Chondrocyte (in vitro differentiated cells): ENCODE measurements at regions not wholly inside any gene's neighbourhood (a gene's known extent, or its start where the extent isn't known, plus 50 kb on each side); places are given as distances from the start of the nearest gene placed in this dataset.
"Not testable (repeated sequence)": the region's sequence is repeated elsewhere in the genome, so short reads cannot be mapped to it uniquely, and the experiment has no call there.

ENCODE experiments used
- DNase-seq: peaks from one replicate; pipeline ENCODE4 v3.0.0; 2021; ENCODE audit warnings: mixed read lengths, low spot score
- H3K27ac Mint-ChIP-seq: one replicate; pipeline ENCODE4 v1.8.0; 2021; ENCODE audit warnings: mild to moderate bottlenecking, moderate library complexity, mixed read lengths; ENCODE audit not compliant: unreplicated experiment
- H3K27me3 Mint-ChIP-seq: 2 replicates; pipeline ENCODE4 v1.8.0; 2021; ENCODE audit warnings: low read depth, mixed read lengths
- H3K36me3 Mint-ChIP-seq: 2 replicates; pipeline ENCODE4 v1.8.0; 2021; ENCODE audit warnings: low read depth, mixed read lengths
- H3K4me1 Mint-ChIP-seq: 2 replicates; pipeline ENCODE4 v1.8.0; 2021; ENCODE audit warnings: low read depth, mild to moderate bottlenecking, mixed read lengths
- H3K4me3 Mint-ChIP-seq: one replicate; pipeline ENCODE4 v1.8.0; 2021; ENCODE audit warnings: mild to moderate bottlenecking, moderate library complexity, mixed read lengths; ENCODE audit not compliant: unreplicated experiment
- H3K9me3 Mint-ChIP-seq: 2 replicates; pipeline ENCODE4 v1.8.0; 2021; ENCODE audit warnings: low read depth, mixed read lengths
- TF ChIP-seq, protein P1 (sequence below): fragments of 200-600 bp; sonication (generic); IDR thresholded peaks from 2 replicates; pipeline ENCODE4 v1.5.0; 2021; ENCODE audit warnings: antibody characterized with exemption, mild to moderate bottlenecking, moderate library complexity

GRCh38 chr1:83343767-83344166 is 655.2 kb downstream of the TTLL7 start:
- not testable (repeated sequence) for DNase-seq

DNA sequence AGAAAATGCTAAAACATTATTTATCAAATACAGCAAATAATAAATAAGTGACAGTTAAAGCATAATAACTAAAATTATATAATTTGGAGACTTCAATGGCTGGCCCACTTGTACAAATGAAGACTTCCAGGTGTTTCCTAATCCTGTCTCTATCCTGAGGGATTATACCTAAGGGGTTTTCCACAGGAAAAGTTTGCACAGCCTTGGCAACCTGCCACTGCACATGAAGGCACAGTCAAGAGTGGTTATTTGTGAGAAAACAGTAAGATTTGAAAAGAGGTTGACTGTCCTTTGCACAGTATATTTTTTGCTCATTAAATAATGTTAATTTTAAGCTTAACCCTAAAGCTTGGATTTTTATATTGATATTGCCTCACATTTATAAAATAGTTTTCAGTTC is 655.9 kb downstream of the TTLL7 start:
- not testable (repeated sequence) for H3K4me3 Mint-ChIP-seq, H3K4me1 Mint-ChIP-seq, H3K36me3 Mint-ChIP-seq, H3K9me3 Mint-ChIP-seq, H3K27me3 Mint-ChIP-seq, H3K27ac Mint-ChIP-seq, DNase-seq

More at GRCh38 chr1:83343767-83344166, 655.2 kb downstream of the TTLL7 start:
- H3K36me3 Mint-ChIP-seq, H3K27ac Mint-ChIP-seq, H3K9me3 Mint-ChIP-seq, H3K27me3 Mint-ChIP-seq, H3K4me3 Mint-ChIP-seq, H3K4me1 Mint-ChIP-seq: not testable (repeated sequence)
- TF ChIP-seq, protein P1, sequence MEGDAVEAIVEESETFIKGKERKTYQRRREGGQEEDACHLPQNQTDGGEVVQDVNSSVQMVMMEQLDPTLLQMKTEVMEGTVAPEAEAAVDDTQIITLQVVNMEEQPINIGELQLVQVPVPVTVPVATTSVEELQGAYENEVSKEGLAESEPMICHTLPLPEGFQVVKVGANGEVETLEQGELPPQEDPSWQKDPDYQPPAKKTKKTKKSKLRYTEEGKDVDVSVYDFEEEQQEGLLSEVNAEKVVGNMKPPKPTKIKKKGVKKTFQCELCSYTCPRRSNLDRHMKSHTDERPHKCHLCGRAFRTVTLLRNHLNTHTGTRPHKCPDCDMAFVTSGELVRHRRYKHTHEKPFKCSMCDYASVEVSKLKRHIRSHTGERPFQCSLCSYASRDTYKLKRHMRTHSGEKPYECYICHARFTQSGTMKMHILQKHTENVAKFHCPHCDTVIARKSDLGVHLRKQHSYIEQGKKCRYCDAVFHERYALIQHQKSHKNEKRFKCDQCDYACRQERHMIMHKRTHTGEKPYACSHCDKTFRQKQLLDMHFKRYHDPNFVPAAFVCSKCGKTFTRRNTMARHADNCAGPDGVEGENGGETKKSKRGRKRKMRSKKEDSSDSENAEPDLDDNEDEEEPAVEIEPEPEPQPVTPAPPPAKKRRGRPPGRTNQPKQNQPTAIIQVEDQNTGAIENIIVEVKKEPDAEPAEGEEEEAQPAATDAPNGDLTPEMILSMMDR = peak; percentile 51

DNA sequence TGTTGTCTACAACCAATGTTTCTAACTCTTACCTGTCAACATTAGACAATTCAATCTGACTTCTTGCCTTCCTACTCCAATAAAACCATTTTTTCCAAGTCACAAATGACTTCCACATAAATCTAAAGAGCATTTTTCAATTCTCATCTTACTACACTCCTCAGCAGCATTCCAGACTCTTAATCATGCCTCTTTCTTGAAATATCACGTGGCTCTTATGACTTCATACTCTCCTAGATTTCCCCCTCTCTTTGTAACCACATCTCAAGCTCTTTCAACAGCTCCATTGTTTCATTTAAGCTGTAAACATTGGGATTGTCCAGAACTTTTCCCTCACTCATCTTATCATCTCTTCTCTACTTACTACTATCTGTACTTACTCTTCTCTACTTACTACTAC is 666.6 kb downstream of the TTLL7 start:
- not testable (repeated sequence) for H3K4me1 Mint-ChIP-seq, H3K27me3 Mint-ChIP-seq, H3K36me3 Mint-ChIP-seq

DNA sequence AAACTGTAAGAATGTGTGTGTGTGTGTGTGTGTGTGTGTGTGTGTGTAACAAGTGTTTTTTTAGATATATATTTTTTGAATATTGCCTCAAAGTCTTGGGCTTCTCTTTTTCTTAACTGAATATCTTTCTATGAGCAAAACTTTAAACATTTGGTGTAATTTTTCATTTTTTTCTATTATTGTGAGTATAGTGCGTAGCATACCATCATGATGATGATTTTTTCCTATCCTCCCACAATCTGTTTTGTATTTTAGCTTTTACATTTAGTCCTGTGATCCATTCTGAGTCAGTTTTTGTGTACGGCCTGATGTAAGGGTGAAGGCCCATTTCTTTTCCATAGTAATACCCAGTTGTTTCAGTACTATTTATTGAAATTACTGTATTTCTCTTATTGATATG is 680.6 kb downstream of the TTLL7 start:
- Mint-ChIP-seq H3K27me3 (no peaks in the 10 kb centered on the region), H3K4me1 (no peaks in the 10 kb centered on the region)
- DNase-seq = no peak

More for the DNA sequence above, 666.6 kb downstream of the TTLL7 start:
- not testable (repeated sequence) for H3K4me3 Mint-ChIP-seq, H3K27ac Mint-ChIP-seq, H3K9me3 Mint-ChIP-seq, DNase-seq

DNA sequence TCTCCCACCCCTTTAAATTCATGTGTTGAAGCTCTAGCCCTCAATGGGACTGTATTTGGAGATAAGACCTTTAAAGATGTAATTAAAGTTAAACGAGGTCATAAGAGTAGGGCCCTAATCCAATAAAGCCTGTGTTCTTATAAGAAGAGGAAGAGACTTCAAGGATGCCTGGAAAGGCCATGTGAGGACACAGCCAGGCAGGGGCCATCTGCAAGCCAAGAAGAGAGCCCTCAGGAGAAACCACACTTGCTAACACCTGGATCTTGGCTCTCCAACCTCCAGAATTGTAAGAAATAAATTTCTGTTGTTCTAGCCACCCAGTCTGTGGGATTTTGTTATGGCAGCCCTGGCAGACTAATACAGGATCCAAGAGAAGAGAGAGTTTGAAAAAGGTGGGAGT is 683.5 kb downstream of the TTLL7 start:
- not testable (repeated sequence) for H3K4me1 Mint-ChIP-seq, H3K27me3 Mint-ChIP-seq, H3K27ac Mint-ChIP-seq, H3K4me3 Mint-ChIP-seq, H3K9me3 Mint-ChIP-seq, H3K36me3 Mint-ChIP-seq
- peak; percentile 26 for DNase-seq

More for the DNA sequence above, 680.6 kb downstream of the TTLL7 start:
- Mint-ChIP-seq H3K9me3 (no peaks in the 10 kb centered on the region), H3K27ac (no peak overlapping the region), H3K4me3 (no peak overlapping the region), H3K36me3 (no peaks in the 10 kb centered on the region)
- TF ChIP-seq, protein P1 = no peak

- H3K27ac Mint-ChIP-seq, H3K27me3 Mint-ChIP-seq, H3K36me3 Mint-ChIP-seq, DNase-seq, H3K4me1 Mint-ChIP-seq, H3K4me3 Mint-ChIP-seq: not testable (repeated sequence)
- H3K9me3 Mint-ChIP-seq = peaks cover 11% of the 10 kb centered on the region
These were observed 688.8 kb downstream of the TTLL7 start for GRCh38 chr1:83310161-83310560.

- not testable (repeated sequence) for H3K4me1 Mint-ChIP-seq, DNase-seq, H3K36me3 Mint-ChIP-seq, H3K27me3 Mint-ChIP-seq, H3K4me3 Mint-ChIP-seq, H3K27ac Mint-ChIP-seq
- peaks cover 11% of the 10 kb centered on the region for H3K9me3 Mint-ChIP-seq
These were observed 689.9 kb downstream of the TTLL7 start for GRCh38 chr1:83309035-83309434.

GRCh38 chr1:83306811-83307210 is 692.1 kb downstream of the TTLL7 start:
- not testable (repeated sequence) for DNase-seq, H3K36me3 Mint-ChIP-seq, H3K4me1 Mint-ChIP-seq, H3K4me3 Mint-ChIP-seq, H3K27me3 Mint-ChIP-seq, H3K27ac Mint-ChIP-seq
- H3K9me3 Mint-ChIP-seq = peaks cover 25% of the 10 kb centered on the region

- H3K36me3 Mint-ChIP-seq, H3K27ac Mint-ChIP-seq, H3K9me3 Mint-ChIP-seq, H3K27me3 Mint-ChIP-seq, H3K4me1 Mint-ChIP-seq, H3K4me3 Mint-ChIP-seq, DNase-seq: not testable (repeated sequence)
These were observed 703.3 kb downstream of the TTLL7 start for GRCh38 chr1:83295594-83295993.

GRCh38 chr1:83287391-83287790 is 711.5 kb downstream of the TTLL7 start:
- not testable (repeated sequence) for H3K36me3 Mint-ChIP-seq, H3K27me3 Mint-ChIP-seq, H3K9me3 Mint-ChIP-seq, H3K27ac Mint-ChIP-seq, H3K4me1 Mint-ChIP-seq, H3K4me3 Mint-ChIP-seq, DNase-seq

DNA sequence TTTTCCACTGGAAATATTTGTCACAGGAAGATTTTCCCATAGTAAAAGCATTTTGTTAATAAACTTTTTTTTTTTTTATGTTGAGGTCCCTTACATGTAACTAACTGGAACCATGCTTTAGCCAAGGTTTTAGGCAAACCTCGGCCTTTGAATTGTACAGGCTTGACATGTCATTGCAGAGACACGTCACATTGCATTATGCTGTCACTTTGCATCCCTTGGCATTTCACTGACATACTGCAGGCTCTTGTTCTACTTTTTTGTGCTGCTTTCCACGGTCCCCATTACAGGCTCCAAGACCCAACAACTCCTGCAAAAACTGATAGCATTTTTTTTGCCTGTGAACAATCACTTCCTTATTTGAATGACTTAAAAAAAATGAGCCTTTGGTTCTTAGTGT is 724.3 kb downstream of the TTLL7 start:
- not testable (repeated sequence) for H3K36me3 Mint-ChIP-seq, H3K4me1 Mint-ChIP-seq, DNase-seq, H3K27ac Mint-ChIP-seq, H3K4me3 Mint-ChIP-seq, H3K27me3 Mint-ChIP-seq, H3K9me3 Mint-ChIP-seq

DNA sequence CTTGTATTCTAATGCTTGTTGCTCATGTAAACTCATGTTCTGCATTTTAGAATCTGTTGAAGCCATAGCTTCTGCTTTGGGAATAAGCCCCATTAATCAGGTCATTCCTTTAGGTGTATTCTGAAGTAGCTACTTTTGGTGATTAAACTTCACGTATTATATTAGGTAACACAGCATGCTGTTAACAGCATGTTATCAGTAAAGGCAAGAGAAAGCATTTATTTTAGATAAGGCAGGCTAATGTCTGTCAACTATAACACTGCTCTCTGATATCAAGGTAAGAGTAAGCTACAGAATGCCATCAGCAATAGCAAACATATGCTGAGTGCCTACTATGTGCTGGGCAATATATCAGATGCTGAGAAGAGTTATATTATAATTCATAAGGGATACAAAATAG is 726.4 kb downstream of the TTLL7 start:
- H3K27me3 Mint-ChIP-seq, H3K36me3 Mint-ChIP-seq, H3K4me1 Mint-ChIP-seq, H3K9me3 Mint-ChIP-seq, H3K4me3 Mint-ChIP-seq, H3K27ac Mint-ChIP-seq, DNase-seq: not testable (repeated sequence)
